ENCODE measurements at regions not wholly inside any gene's neighbourhood (a gene's known extent, or its start where the extent isn't known, plus 50 kb on each side); places are given as distances from the start of the nearest gene placed in this dataset.

DNA sequence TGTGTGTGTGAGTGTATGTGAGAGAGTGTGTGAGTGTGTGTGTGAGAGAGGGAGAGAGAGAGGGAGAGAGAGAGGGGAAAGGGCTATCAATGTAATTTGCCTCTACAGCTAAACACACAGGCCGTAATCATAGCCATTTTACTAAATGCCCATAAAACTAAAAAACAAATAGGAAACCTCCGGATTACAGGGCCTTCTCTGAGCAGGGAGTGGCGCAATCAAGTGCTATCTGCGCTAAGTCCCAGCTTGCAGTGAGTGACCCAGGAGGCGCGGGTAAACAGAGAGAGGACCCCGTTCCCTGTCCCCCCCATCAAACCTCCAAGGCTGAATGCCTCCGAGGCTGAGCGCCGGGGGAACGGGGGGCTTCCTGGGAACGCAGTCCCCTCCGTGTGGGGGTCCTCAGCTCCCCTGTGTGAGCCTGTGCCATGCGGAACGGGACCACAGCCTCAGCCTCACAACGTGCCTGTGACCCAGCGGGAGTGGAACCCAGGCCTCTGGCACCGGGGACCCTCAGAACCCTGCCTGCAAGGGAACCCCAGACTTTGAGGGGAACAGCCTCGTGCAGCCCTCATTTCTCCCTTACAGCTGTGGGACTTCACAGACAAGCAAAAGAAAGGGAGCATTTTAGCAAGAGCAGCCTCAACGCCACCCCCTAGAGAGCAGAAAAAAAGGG lies 54.7 kb upstream of the ID2 start:
- TF ChIP-seq, protein P1, sequence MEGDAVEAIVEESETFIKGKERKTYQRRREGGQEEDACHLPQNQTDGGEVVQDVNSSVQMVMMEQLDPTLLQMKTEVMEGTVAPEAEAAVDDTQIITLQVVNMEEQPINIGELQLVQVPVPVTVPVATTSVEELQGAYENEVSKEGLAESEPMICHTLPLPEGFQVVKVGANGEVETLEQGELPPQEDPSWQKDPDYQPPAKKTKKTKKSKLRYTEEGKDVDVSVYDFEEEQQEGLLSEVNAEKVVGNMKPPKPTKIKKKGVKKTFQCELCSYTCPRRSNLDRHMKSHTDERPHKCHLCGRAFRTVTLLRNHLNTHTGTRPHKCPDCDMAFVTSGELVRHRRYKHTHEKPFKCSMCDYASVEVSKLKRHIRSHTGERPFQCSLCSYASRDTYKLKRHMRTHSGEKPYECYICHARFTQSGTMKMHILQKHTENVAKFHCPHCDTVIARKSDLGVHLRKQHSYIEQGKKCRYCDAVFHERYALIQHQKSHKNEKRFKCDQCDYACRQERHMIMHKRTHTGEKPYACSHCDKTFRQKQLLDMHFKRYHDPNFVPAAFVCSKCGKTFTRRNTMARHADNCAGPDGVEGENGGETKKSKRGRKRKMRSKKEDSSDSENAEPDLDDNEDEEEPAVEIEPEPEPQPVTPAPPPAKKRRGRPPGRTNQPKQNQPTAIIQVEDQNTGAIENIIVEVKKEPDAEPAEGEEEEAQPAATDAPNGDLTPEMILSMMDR (IDR thresholded peaks at IDR 0.05; ENCODE audit: low read length) = no peak
- no peak for TF ChIP-seq EZH2phosphoT487 (IDR thresholded peaks at IDR 0.05; ENCODE audit: low read length)
